NCI-H2107 treated with DMSO at 0.1 percent for 48 hours (cell line): ENCODE measurements at regions not wholly inside any gene's neighbourhood (a gene's known extent, or its start where the extent isn't known, plus 50 kb on each side); places are given as distances from the start of the nearest gene placed in this dataset.

Experiments used
- DNase-seq: peaks from one replicate; lab custom pipeline; 2025; ENCODE audit not compliant: unreplicated experiment; lab: John Stamatoyannopoulos, UW

DNA sequence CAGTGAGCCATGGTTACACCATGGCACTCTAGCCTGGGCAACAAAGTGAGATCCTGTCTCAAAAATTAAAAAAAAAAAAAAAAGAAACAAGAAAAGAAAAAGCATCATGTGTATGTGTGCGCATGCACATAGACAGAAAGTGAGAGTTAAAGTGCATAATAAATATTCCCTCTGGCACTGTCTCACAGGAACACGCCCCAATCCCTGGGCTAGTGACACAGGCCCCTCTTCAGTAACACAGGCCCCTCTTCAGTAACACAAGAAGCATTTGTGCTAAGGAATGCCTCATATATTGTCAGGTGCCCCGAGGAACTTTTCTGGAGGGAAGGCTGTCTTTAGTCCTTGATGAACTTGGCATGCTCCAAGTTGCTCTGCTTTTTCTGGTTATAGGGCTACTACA, 57.5 kb downstream of the RPL27A start:
- DNase-seq, result no peak

DNA sequence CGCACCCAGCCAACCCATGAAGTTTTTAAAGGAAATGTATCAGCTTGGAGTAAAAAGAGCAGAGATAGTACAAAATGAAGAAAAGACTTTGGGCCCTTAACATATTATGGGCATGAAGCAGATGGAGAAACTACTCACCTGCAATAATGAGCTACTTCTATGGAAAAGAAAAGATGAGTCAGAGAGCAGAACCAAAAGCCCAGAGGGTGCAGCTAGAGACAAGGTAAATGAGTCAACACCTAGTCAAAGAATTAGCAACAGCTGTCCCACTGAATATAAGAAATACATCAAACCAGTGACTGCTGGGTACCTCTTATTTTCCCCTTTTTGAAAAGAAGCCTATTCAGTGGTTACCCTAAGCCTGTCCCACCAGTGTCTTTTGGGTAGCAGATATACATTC, 61.8 kb downstream of the RPL27A start:
- DNase-seq, result no peak

DNA sequence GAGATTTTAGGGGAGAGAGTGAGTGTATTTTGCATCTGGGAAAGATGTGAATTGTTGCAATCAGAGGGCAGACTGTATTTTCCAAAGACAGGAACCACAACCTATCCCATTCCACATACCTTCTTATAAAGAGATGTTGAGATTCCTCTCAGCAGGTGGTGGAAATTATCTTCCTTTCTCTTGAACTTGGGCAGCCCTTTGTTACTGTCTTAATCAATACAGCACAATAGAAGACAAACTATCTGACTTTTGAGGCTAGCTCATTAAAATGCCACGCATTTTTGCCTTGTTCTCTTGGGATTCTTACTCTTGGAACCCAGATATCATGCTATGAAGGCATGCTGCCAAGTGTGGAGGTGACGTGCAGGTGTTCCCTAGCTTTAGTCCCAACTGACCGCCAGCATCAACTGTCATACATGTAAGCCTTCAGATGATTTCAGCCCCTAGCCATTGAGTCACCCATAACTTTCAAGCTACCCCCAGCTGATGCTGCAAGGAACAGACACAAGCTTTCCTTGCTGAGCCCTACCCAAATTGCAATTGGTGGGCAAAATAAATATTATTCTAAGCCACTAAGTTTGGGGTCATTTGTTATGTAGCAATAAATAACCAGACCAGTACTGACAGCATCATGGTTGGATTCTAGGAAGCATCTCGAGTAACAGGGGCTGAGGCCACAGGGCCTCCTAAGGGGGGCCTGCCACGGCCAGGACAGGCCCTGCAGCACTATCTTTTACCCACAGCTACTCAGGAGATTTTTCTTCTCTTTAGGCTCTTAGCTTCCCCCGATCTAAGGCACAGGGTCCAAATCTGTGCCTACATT, 63.0 kb downstream of the RPL27A start:
- DNase-seq, result no peak

DNA sequence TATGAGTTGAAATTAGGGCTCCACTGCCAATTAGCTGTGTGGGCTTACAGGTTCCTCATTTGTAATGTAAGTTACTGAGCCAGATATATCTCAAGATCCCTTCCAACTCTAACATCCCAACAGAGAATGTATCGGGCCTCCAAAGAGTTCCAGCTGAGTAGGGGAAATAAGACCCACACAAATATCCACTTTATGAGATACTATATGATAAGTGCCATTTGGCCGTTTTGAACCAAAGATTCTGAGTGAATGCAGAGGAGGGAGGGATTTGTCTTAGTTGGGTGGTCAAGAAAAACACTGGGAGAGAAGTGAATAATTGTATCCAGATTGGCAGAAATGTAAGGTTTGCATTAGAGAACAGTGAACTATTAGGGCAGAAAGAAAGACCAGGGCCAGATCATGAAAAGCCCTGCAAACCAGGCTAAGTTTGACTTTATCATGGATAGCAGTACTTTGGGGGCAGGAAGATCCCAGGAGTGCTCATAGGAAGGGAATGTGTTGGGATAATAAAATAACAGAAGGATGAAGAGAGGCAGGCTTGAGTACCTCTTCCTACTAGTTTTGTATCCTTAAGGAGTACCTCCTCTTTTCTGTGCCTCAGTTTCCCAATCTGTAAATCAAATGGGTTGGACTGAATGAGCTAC, 63.9 kb downstream of the RPL27A start:
- no peak for DNase-seq

DNA sequence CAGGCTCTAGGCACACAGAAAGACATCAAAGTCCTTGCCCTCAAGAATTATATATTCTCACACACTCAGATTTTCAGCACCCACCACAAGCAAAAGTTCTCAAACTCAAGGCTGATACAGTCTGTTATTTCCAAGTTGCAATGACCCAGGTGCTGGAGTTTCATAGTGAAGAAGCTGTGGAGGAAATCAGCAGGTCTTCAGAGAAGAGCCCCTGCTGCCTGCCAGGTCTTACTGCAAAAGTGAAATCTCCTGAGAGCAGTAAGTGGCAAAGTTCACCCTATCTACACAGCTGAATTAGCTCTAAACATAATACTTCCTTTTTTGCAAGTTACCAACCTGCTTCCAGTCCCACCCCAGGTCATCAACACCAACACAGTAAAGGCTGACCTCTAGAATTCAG, 64.6 kb downstream of the RPL27A start:
- DNase-seq, result no peak

DNA sequence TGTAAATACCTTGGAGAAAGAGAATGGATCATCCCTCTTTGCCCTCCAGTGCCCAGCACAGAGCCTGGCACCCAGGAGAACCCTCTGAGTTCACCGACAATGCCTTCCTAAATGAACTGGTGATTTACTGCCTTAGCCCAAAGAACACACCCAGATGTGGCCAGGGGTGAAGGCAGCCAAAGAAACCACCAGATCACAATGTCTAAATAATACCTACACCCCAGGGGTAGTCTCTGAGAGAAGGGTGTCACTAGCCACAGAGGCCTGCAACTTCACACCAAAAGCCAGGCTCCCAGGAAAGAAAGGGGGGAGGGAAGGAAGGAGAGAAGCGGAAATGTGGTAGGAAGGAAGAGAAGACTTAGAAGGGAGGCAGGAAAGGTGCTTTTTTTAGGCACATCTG, 65.7 kb downstream of the RPL27A start:
- no peak for DNase-seq

DNA sequence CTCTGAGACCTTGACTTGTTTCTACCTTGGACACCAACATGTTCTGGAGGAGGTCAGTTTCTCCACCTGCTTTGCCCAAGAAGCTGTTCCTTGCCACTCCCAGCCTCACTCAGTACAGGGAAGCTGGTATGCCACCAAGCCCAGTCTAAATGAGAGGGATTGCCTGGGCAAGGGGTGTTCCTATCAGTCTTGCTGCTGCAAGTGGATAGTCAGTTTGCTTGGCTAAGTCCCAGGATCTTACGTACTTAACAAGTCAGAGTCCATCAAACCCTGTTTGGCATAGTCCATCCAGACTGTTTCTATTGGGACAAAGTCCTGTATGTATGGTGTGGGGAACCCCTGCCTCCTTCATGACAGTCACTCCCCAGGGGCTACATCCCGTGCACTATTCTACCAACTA, 66.6 kb downstream of the RPL27A start:
- no peak for DNase-seq

DNA sequence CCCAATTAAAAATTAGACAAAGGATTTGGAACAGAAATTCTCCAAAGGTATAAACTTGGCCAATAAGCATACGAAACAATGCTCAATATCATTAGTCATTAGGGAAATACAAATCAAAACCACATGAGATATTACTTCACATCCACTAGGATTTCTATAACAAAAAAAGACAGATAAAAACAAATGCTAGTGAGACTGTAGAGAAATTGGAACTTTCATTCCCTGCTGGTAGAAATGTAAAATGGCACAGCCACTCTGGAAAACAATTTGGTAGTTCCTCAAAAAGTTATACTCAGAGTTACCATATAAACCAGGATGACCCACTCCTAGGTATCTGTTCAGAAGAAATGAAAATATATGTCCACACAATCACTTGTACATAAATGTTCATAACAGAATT, 71.6 kb downstream of the RPL27A start:
- DNase-seq, result no peak

DNA sequence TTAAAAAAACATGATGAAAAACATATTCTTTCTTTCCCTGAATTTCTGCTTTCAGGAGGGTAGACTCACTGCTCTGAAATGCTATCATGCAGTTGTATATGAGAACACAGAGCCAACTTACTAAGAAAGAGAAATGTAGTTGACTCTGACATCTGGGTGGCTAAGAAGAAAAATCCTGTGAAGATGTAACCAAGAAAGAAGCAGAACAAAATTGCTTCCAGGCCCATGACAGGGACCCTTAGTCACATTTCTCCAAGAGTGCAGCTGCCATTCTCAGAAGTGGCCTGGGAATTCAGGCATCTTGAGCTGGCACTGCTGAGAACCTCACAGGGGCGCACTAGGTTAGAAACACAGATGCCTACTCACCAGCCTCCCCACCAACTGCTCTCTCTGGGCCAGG, 73.6 kb downstream of the RPL27A start:
- no peak for DNase-seq

DNA sequence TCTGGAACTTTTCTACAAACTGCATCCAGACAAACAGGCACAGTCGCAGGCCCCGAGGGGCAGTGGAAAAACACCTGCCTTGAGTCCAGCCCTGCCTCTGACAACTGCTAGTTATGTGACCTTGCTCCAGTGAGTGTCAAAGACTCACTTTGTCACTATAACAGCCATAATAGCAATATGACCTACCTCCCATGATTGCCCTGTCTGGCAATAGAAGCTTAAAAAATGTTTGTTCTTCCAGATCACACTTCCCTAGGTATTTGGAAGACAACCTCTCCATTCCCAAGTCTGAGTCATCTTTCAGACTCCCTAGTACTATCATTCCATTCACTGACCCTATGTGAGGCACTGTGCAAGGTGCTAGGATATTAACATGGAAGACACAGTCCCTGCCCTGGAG, 74.5 kb downstream of the RPL27A start:
- DNase-seq, result no peak

DNA sequence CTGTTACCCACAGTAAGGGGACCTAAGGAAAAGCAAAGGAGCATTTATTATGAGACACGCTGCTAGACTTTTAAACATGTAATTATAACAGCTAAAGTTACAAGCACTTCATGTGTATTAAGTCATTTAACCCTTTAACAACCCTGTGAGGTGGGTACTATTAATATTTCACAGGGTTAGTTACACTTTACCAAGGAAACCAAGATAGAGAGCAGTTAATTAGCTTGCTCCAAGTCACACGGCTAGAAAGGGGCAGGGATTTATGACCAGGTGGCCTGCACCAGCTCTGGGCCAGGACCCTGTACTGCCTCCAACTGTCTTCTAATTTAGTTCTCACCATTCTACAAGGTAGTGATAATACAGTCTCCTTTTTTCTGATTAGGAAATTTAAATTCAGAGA, 74.9 kb downstream of the RPL27A start:
- DNase-seq, result no peak

DNA sequence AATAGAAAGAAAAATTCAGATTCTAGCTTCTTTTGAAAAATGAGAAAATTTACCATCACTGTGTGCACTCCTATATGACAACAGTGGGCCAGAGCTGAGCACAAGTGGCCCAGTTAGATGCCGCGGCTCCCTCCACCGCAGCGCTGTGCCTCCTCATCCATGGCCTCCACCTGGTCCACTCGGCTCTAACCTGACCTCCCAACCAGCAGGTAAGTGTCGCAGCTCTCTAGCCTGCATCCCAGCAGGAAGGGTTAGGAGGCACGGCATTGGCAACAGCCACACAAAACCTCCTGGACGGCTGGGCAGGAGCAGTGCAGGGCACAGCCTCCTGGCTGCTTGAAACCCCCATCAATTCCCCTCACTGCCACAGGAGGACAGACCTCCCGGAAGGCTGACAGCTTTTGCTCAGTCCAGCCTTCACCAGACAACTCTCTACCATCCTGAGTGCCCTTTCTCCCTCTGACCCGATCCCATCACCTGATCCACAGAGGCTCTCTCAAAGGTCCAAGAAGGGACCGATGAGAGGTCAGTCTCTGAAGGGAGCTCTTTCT, 76.1 kb downstream of the RPL27A start:
- DNase-seq, result no peak

DNA sequence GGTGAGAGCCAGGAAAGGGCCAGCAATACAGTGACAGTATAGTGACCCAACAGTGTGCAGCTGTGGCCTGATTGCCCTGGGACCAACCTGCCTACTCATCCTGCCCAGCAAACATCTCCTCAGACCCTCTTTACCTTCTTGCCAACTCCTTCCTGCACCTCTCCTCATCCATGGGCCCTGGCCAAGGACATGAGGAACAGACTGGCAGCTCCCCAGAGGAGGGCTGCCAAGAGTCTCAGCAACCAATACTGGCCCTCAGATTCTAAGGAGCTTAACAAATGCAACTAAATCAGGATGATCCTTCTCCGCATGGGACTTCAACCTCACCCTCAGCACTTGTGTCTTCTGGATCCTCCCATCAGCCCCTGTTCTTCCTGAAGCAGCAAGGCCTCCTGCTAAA, 77.0 kb downstream of the RPL27A start:
- DNase-seq, result no peak

DNA sequence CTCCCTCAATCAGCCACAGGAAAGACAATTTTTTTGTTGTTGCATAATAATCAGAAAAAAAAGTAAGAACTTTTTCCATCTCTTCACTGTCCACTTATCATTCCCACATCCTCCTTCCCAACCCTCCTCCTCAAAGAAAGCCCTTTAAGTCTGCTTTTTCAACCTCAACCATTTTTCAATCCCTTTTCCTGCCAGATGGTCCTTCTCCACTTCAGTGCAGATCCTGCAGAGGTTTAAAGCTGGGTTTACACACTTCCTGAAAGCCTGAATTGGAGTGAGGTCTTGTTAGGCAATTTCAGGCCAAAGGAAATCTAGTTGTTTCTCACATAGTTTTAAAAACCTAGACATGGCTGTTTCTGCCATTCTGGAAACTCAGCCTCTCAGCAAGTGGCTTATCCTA, 78.3 kb downstream of the RPL27A start:
- DNase-seq, result no peak

DNA sequence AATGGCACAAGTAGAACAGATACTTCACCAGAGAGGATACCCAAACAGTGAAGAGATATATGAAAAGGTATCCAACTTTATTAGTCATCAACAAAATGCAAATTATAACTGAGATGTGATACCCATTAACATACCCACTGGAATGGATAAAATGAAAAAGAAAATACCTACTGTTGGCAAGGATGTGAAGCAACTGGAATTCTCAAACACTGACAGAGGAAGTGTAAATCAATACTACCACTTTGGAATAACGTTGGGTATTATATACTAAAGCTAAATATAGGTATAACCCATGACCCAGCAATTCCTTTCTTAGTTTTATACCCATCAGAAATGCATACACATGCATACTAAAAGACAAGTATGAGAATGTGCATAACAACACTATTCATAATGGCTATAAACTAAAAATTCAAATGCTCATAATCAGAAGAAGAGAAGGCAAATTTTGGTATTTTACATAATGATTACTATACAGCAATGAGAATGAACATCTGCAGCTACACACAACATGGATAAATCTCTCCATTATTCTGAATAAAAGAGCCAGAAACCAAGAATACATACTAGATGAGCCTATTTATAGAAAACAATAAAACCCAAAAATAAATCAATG, 80.6 kb downstream of the RPL27A start:
- no peak for DNase-seq

DNA sequence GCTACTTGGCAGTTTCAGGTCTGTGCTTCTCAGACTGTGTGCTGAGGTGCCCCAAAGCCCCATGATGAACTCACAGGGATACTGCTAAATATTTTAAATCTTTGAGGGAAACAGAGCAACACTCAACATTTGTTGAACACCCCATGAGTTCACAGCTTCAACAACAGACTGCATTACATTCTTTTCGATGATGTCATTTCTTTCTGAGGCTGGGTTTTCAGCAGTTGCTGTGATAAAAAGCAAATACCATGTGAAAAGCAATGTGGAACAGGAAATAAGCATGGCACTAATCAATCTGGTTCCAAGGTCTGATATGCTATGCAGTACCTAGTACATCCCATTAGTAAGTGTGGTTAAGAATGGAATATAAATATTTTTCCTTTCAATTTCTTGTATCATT, 82.7 kb downstream of the RPL27A start:
- DNase-seq, result no peak

DNA sequence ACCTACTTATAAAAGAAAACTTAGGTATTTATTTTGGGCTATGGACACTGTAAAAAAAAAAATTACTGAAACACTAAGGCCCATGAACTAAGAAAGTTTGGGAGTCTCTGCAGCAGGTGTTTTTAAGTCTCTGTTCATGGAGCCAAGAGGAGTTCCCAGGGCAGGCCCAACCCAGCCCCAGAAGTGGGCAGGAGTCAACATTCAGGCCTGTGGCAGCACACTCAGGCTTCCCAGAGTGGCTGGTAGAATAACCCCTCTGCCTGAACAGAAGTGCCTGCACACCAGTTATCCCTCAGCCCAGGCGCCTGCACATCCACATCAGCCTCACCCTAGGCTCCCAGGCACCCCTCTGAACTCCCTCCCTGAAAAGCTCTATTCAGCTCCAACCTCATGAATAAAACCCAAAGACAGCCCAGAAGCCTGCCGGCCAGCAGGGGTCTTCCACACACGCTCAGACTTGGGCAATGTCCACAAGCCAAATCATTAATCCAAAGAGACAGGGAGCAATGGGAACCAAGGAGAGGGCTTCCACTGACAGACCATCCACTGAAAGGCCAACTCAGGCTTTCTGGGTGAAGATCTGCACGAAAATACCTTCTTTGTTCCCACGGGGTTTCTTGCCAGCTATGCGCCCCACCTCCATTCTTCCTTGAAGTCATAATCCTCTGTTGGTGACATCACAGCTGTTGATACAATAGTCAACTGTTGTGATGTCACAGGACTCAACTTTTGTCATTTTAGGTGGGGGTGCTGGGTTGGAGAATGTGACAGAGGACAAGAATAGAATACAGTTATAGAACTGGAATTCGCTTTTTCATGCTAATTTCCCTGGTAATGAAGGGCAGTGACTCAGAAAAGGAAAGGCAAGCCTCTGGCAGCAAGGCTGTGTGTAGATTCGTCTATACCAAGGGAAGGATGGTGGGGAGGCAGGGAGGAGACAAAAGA, 83.7 kb downstream of the RPL27A start:
- DNase-seq, result no peak

DNA sequence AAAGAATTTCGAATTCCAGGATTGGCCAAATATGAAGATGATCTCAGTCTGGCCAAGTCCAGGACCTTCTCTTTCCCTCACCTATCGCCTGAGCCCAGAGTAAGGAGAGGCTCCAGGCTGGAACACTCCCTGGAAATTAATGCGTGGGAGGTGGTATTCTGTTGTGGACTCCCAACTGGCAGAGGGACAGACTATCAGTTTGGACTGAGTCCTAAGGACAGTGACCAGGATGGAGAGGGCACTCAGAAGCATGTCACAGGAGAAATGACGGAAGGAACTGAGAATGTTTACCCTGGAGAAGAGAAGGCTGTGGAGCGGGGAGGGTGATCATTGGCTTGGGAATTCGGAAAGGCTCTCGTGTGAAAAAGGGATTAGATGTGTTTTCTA, 84.4 kb downstream of the RPL27A start:
- DNase-seq, result no peak

DNA sequence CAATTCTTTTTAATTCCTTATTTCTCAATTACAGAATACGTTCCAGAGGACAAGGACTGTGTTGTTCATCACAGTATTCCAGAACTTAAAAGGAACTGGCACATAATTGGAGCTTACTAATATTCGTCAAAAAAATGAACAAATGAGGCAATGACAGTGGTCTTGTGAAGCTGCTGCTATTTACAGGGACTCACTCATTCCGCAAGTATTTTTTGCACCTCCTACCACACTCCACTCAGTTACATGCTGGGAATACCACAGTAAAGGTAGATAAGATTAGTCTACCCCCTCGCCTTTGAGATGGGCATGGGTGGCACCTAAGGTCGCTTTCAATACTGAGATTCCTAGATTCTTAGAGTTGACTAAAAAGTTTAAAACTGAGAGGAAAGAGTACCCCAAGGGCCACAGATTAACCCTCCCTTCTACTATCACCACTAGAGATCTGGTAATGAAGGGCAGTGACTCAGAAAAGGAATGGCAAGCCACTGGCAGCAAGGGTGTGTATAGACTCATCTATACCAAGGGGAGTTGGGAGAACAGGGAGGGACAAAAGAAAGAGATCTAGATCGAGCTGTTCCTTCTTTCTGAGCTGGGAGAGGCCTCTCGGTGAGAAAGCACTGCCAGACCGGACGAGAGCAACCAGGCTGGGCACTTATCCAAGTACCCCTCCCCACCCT, 85.0 kb downstream of the RPL27A start:
- no peak for DNase-seq

DNA sequence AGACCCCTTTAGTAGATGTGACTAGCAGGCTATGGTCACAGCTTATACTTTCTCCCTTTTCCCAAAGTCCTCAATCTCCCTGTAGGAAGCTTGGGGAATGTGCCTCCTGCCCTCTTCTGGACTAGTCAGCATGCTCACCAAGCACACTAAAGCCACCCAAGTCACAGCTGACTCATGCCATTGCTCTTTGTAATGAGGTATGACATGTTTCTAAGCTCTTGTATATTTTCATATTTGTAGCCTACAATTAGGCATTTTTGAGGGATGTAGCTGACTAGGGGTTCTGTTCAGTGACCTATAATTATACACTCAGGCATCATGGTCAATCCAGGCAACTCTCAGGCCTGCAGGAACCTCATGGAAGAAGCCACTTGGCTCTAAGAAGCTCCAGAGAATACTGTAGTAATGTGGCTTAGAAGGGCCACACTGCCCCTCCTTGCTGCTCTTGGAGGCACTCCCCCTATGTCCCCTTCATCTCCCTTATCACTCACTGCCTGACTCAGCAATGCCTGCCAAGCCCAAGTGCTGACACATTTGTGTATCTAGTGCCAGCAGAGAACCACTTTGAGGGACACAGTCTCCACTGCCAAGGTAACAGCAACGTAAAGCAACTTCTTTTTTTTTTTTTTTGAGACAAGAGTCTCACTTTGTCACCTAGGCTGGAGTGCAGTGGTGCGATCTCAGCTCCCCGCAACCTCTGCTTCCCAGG, 86.2 kb downstream of the RPL27A start:
- DNase-seq, result no peak
